ENCODE measurements at regions not wholly inside any gene's neighbourhood (a gene's known extent, or its start where the extent isn't known, plus 50 kb on each side); places are given as distances from the start of the nearest gene placed in this dataset.

DNA sequence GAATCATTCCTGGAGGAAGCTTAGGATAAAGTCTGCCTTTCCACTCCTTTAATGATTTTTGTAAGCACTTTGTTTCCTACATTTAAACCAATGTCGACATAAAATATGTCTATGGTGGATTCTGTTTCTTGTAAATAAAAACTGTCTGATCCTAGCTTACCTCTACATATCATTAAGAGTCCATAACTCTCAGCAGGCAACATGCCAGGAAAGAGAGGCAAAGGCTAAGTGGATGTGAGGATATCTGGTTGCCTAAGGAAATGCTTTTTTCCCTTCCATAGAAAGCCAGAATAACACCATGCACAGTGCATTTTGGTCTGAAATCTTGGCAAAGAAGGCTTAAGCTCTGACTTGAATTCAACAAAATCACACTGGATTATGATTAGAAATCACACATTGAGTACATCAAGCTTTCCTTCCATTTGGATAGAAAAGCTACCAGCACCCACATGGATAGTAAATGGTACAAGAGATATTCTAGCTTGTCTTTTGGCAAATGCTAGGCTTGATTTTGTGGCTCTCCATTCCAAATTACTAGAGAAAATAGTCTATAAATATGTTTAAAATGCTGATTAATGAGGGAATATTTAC is 57.0 kb upstream of the CNTN1 start:
- Histone ChIP-seq H3K9me3 (replicated peaks; ENCODE audit: control insufficient read depth, insufficient read depth, low read length) (no peaks in the 10 kb centered on the region), H4K20me1 (ENCODE audit: control insufficient read depth, insufficient read depth) (no peaks in the 10 kb centered on the region), H3K9ac (ENCODE audit: control insufficient read depth, insufficient read depth, low read length) (no peak overlapping the region), H3K79me2 (ENCODE audit: control insufficient read depth, insufficient read depth, low read length) (no peaks in the 10 kb centered on the region), H3K4me2 (ENCODE audit: control insufficient read depth, insufficient read depth) (no peak overlapping the region), H2AFZ (ENCODE audit: control insufficient read depth, low read depth, low read length) (no peak overlapping the region), H3K27me3 (replicated peaks in 1 of 2; ENCODE audit: control insufficient read depth in 2 of 2, insufficient read depth in 2 of 2, low read length in 1 of 2) (no peaks in the 10 kb centered on the region), H3K4me1 (ENCODE audit: control insufficient read depth, insufficient read depth, low read length) (no peaks in the 10 kb centered on the region), H3K36me3 (ENCODE audit: control insufficient read depth in 2 of 2, insufficient read depth in 2 of 2, low read length in 1 of 2) (no peaks in the 10 kb centered on the region), H3K4me3 (no peak overlapping the region), H3K27ac (ENCODE audit: control insufficient read depth, insufficient read depth) (no peak overlapping the region)
- intact Hi-C loops (cut with micrococcal nuclease; ENCODE audit: unreplicated experiment), result no loop called here
- TF ChIP-seq CHD4 (IDR thresholded peaks at IDR 0.05), result no peak
- no peak for TF ChIP-seq SPI1 (IDR thresholded peaks at IDR 0.05; ENCODE audit: borderline replicate concordance, insufficient read depth, low read depth, low read length)
- no peak for TF ChIP-seq TBL1XR1 (IDR thresholded peaks at IDR 0.05; ENCODE audit: low read depth, low read length)
- no peak for TF ChIP-seq MYC (IDR thresholded peaks at IDR 0.05; ENCODE audit: insufficient read depth, insufficient read length, insufficient replicate concordance, low read length, severe bottlenecking)
- no peak for TF ChIP-seq TCF12 (IDR thresholded peaks at IDR 0.05; ENCODE audit: low read depth, low read length)
- no peak for TF ChIP-seq SMAD5 (IDR thresholded peaks at IDR 0.05; ENCODE audit: low read depth)
- TF ChIP-seq, protein P1, sequence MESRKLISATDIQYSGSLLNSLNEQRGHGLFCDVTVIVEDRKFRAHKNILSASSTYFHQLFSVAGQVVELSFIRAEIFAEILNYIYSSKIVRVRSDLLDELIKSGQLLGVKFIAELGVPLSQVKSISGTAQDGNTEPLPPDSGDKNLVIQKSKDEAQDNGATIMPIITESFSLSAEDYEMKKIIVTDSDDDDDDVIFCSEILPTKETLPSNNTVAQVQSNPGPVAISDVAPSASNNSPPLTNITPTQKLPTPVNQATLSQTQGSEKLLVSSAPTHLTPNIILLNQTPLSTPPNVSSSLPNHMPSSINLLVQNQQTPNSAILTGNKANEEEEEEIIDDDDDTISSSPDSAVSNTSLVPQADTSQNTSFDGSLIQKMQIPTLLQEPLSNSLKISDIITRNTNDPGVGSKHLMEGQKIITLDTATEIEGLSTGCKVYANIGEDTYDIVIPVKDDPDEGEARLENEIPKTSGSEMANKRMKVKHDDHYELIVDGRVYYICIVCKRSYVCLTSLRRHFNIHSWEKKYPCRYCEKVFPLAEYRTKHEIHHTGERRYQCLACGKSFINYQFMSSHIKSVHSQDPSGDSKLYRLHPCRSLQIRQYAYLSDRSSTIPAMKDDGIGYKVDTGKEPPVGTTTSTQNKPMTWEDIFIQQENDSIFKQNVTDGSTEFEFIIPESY (IDR thresholded peaks at IDR 0.05), result no peak
- TF ChIP-seq STAT3 (IDR thresholded peaks at IDR 0.05; ENCODE audit: low read depth, low read length), result no peak
- TF ChIP-seq ZSCAN29 (IDR thresholded peaks at IDR 0.05), result no peak
- no peak for TF ChIP-seq E4F1 (IDR thresholded peaks at IDR 0.05; ENCODE audit: borderline replicate concordance, partially characterized antibody)
- no peak for TF ChIP-seq ATF7 (IDR thresholded peaks at IDR 0.05; ENCODE audit: low read depth)
- TF ChIP-seq E2F4 (IDR thresholded peaks at IDR 0.05; ENCODE audit: low read depth, low read length), result no peak
- TF ChIP-seq FOXK2 (IDR thresholded peaks at IDR 0.05), result no peak
- no peak for TF ChIP-seq BRCA1 (IDR thresholded peaks at IDR 0.05; ENCODE audit: low read depth, low read length)
- no peak for TF ChIP-seq ZNF592 (IDR thresholded peaks at IDR 0.05)
- DNase-seq (ENCODE audit: low read depth, low spot score), result no peak
- ChIA-PET POLR2A (no interaction called here), CTCF (no interaction called here), RAD21 (ENCODE audit: unreplicated experiment) (no interaction called here), SMC1A (ENCODE audit: uncharacterized antibody, unreplicated experiment) (no interaction called here)
- 33% methylated on average over 1 of the region's 1 CpG for WGBS (ENCODE audit: insufficient coverage, insufficient replicate concordance, low lambda C conversion rate, missing lambda C conversion rate)
- no peak for FAIRE-seq
- in situ Hi-C loops (cut with MboI), result no loop called here
- no peak for ATAC-seq
- BruUV-seq (replicated peaks), result no TSS peak

All from GM12878 (cell line).